H9 (cell line): ENCODE measurements at regions not wholly inside any gene's neighbourhood (a gene's known extent, or its start where the extent isn't known, plus 50 kb on each side); places are given as distances from the start of the nearest gene placed in this dataset.

ENCODE experiments used
- DNase-seq: peaks from one replicate; pipeline ENCODE4 v3.0.0-alpha.2; 2017
- H2AFZ ChIP-seq: one replicate; pipeline ENCODE4 v1.6.1; 2013; ENCODE audit warnings: mild to moderate bottlenecking, low read length, control low read depth, moderate library complexity
- H2AK5ac ChIP-seq: 2 replicates; pipeline ENCODE4 v1.6.1; 2013; ENCODE audit warnings: low read length, control low read depth, mixed read lengths; ENCODE audit not compliant: insufficient read length
- H2BK120ac ChIP-seq: one replicate; pipeline ENCODE4 v1.6.1; 2013; ENCODE audit warnings: low read depth, mild to moderate bottlenecking, low read length, control low read depth, inconsistent platforms; ENCODE audit not compliant: poor library complexity, severe bottlenecking
- H2BK12ac ChIP-seq: 2 replicates; pipeline ENCODE4 v1.6.1; 2013; ENCODE audit warnings: low read length, control low read depth, mixed read lengths, low read depth; ENCODE audit not compliant: insufficient read length
- H2BK15ac ChIP-seq: 2 replicates; pipeline ENCODE4 v1.6.1; 2013; ENCODE audit warnings: low read depth, low read length, control low read depth
- H2BK20ac ChIP-seq: one replicate; pipeline ENCODE4 v1.6.1; 2013; ENCODE audit warnings: low read depth, mild to moderate bottlenecking, low read length, control low read depth, inconsistent platforms; ENCODE audit not compliant: poor library complexity, severe bottlenecking
- H2BK5ac ChIP-seq: 2 replicates; pipeline ENCODE4 v1.6.1; 2013; ENCODE audit warnings: low read length, control low read depth, mixed read lengths; ENCODE audit not compliant: insufficient read length
- H3K14ac ChIP-seq: 2 replicates; pipeline ENCODE4 v1.6.1; 2013; ENCODE audit warnings: low read length, control low read depth; ENCODE audit not compliant: insufficient read depth
- H3K18ac ChIP-seq: 2 replicates; pipeline ENCODE4 v1.6.1; 2013; ENCODE audit warnings: low read depth, mild to moderate bottlenecking, mixed read lengths, low read length, control low read depth; ENCODE audit not compliant: insufficient read length
- H3K23ac ChIP-seq: 2 replicates; pipeline ENCODE4 v1.6.1; 2013; ENCODE audit warnings: low read length, control low read depth, mixed read lengths, low read depth; ENCODE audit not compliant: insufficient read length
- H3K23me2 ChIP-seq: 2 replicates; pipeline ENCODE4 v1.6.1; 2013; ENCODE audit warnings: low read depth, mild to moderate bottlenecking, mixed read lengths, low read length, control low read depth; ENCODE audit not compliant: insufficient read length, poor library complexity, severe bottlenecking
- H3K27ac ChIP-seq: 2 replicates; pipeline ENCODE4 v1.5.1; 2013; ENCODE audit warnings: low read length, control low read depth, mixed read lengths, low read depth; ENCODE audit not compliant: insufficient read length
- H3K27me3 ChIP-seq: 2 replicates; pipeline ENCODE4 v1.6.1; 2013; ENCODE audit warnings: low read length, control low read depth, inconsistent platforms; ENCODE audit not compliant: insufficient read depth
- H3K4ac ChIP-seq: 2 replicates; pipeline ENCODE4 v1.6.1; 2013; ENCODE audit warnings: low read depth, mild to moderate bottlenecking, control low read depth, inconsistent platforms, low read length, moderate library complexity
- H3K4me1 ChIP-seq: 2 replicates; pipeline ENCODE4 v1.6.1; 2013; ENCODE audit warnings: low read length, control low read depth, inconsistent platforms; ENCODE audit not compliant: insufficient read depth
- H3K4me2 ChIP-seq: 2 replicates; pipeline ENCODE4 v1.6.1; 2013; ENCODE audit warnings: low read length, control low read depth, mixed read lengths; ENCODE audit not compliant: insufficient read length, insufficient read depth
- H3K56ac ChIP-seq: 2 replicates; pipeline ENCODE4 v1.6.1; 2013; ENCODE audit warnings: low read depth, mild to moderate bottlenecking, mixed read lengths, low read length, control low read depth; ENCODE audit not compliant: insufficient read length
- H3K79me1 ChIP-seq: 2 replicates; pipeline ENCODE4 v1.6.1; 2013; ENCODE audit warnings: low read depth, mild to moderate bottlenecking, moderate library complexity, low read length, control low read depth, inconsistent platforms; ENCODE audit not compliant: insufficient read depth, poor library complexity, severe bottlenecking
- H3K79me2 ChIP-seq: 2 replicates; pipeline ENCODE4 v1.6.1; 2013; ENCODE audit warnings: low read length, control low read depth, inconsistent platforms; ENCODE audit not compliant: insufficient read depth
- H3K9ac ChIP-seq: 2 replicates; pipeline ENCODE4 v1.6.1; 2013; ENCODE audit warnings: low read length, control low read depth, mixed read lengths; ENCODE audit not compliant: insufficient read length; ENCODE audit errors: extremely low read depth
- H3K9me3 ChIP-seq: one replicate; pipeline ENCODE4 v1.6.1; 2013; ENCODE audit warnings: low read depth, low read length, inconsistent platforms; ENCODE audit not compliant: control insufficient read depth
- H3T11ph ChIP-seq: one replicate; pipeline ENCODE4 v1.6.1; 2013; ENCODE audit warnings: mild to moderate bottlenecking, low read length, control low read depth, inconsistent platforms
- H4K20me1 ChIP-seq: one replicate; pipeline ENCODE4 v1.6.1; 2013; ENCODE audit not compliant: control insufficient read depth, insufficient read length, insufficient read depth
- H4K5ac ChIP-seq: 2 replicates; pipeline ENCODE4 v1.6.1; 2013; ENCODE audit warnings: low read depth, mild to moderate bottlenecking, mixed read lengths, low read length, control low read depth; ENCODE audit not compliant: insufficient read length
- H4K8ac ChIP-seq: replicated peaks from 2 replicates; pipeline ENCODE4 v1.6.1; 2013; ENCODE audit warnings: low read length, control low read depth, mixed read lengths, low read depth; ENCODE audit not compliant: insufficient read length
- H4K91ac ChIP-seq: 2 replicates; pipeline ENCODE4 v1.6.1; 2013; ENCODE audit warnings: low read depth, mild to moderate bottlenecking, moderate library complexity, mixed read lengths, low read length, control low read depth; ENCODE audit not compliant: insufficient read length
- H3K27ac Mint-ChIP-seq, 3 experiments: 2 replicates in 2 of 3; 3 replicates in 1 of 3; pipeline ENCODE4 v1.8.0; 2020 to 2021; ENCODE audit warnings: mixed read lengths in 3 of 3, mild to moderate bottlenecking in 1 of 3, moderate library complexity in 1 of 3
- H3K27me3 Mint-ChIP-seq: 2 replicates; pipeline ENCODE4 v1.8.0; 2021; ENCODE audit warnings: low read depth, mild to moderate bottlenecking, moderate library complexity, mixed read lengths
- H3K36me3 Mint-ChIP-seq, 3 experiments: 2 replicates in 2 of 3; 3 replicates in 1 of 3; pipeline ENCODE4 v1.8.0; 2020 to 2021; ENCODE audit warnings: low read depth in 3 of 3, mixed read lengths in 3 of 3; ENCODE audit not compliant: insufficient read depth in 1 of 3
- H3K4me1 Mint-ChIP-seq, 2 experiments: 2 replicates each; pipeline ENCODE4 v1.8.0; 2020; ENCODE audit warnings: mixed read lengths in 2 of 2
- H3K4me3 Mint-ChIP-seq, 2 experiments: 2 replicates in 1 of 2; 3 replicates in 1 of 2; pipeline ENCODE4 v1.8.0; 2020 to 2021; ENCODE audit warnings: mild to moderate bottlenecking in 2 of 2, mixed read lengths in 2 of 2, moderate library complexity in 1 of 2
- H3K9me3 Mint-ChIP-seq, 2 experiments: 2 replicates in 1 of 2; 3 replicates in 1 of 2; pipeline ENCODE4 v1.8.0; 2020; ENCODE audit warnings: mild to moderate bottlenecking in 2 of 2, mixed read lengths in 2 of 2, moderate library complexity in 1 of 2
- CTCF ChIP-seq: fragments of 200-600 bp; sonication (generic); conservative IDR thresholded peaks from 3 replicates; pipeline ENCODE4 v1.8.0; 2021; ENCODE audit warnings: antibody characterized with exemption, mild to moderate bottlenecking
- WGBS: extraction: QIAGEN DNeasy Blood & Tissue Kit; methylation state at CpG from one replicate; pipeline ENCODE4 v1.1.7; 2013; ENCODE audit warnings: missing lambda C conversion rate, low lambda C conversion rate, mixed read lengths; ENCODE audit not compliant: insufficient read length; ENCODE audit errors: extremely low coverage; 5-methylcytosine and 5-hydroxymethylcytosine counted together

GRCh38 chr14:28436821-28437220 is 329.8 kb upstream of the FOXG1 start:
- no peak overlapping the region for H4K91ac ChIP-seq

More at GRCh38 chr14:28436821-28437220, 329.8 kb upstream of the FOXG1 start:
- Histone ChIP-seq H4K5ac (no peak overlapping the region), H3K4me1 (no peaks in the 10 kb centered on the region), H2BK12ac (no peak overlapping the region), H3K14ac (no peak overlapping the region), H3K27me3 (no peaks in the 10 kb centered on the region), H2BK15ac (no peak overlapping the region), H3K56ac (no peak overlapping the region), H3K18ac (no peak overlapping the region), H2BK120ac (no peak overlapping the region), H2BK20ac (no peak overlapping the region), H3T11ph (no peak overlapping the region), H3K9ac (no peak overlapping the region), H3K9me3 (peaks cover 6% of the 10 kb centered on the region), H3K23me2 (no peaks in the 10 kb centered on the region), H3K23ac (no peak overlapping the region), H3K79me2 (no peaks in the 10 kb centered on the region), H2AK5ac (no peak overlapping the region), H3K79me1 (no peaks in the 10 kb centered on the region), H4K8ac (no peak overlapping the region), H4K20me1 (no peaks in the 10 kb centered on the region), H2BK5ac (no peak overlapping the region), H2AFZ (no peak overlapping the region), H3K4me2 (no peak overlapping the region), H3K4ac (no peak overlapping the region), H3K27ac (no peak overlapping the region)
- peaks cover 0 to 7% (median 6%) of the 10 kb centered on the region in 3 experiments; a peak in 6 of 7 replicates for H3K36me3 Mint-ChIP-seq
- H3K27ac Mint-ChIP-seq = no peak overlapping the region
- DNase-seq = no peak
- H3K27me3 Mint-ChIP-seq = no peaks in the 10 kb centered on the region
- no peak for TF ChIP-seq CTCF
- H3K4me3 Mint-ChIP-seq = no peak overlapping the region
- peaks cover 13 to 32% of the 10 kb centered on the region in 2 experiments for H3K9me3 Mint-ChIP-seq
- WGBS = no CpG with 5 or more reads among the region's 2 CpGs
- H3K4me1 Mint-ChIP-seq = no peaks in the 10 kb centered on the region
